ENCODE measurements at regions not wholly inside any gene's neighbourhood (a gene's known extent, or its start where the extent isn't known, plus 50 kb on each side); places are given as distances from the start of the nearest gene placed in this dataset.

GRCh38 chr6:132063204-132063603, 112.0 kb upstream of the CCN2 start:
- no peak for DNase-seq (ENCODE audit: low spot score)
- Mint-ChIP-seq H3K36me3 (peaks cover 2% of the 10 kb centered on the region), H3K9me3 (peaks cover 3% of the 10 kb centered on the region), H3K27me3 (ENCODE audit: insufficient read depth, low read depth) (no peaks in the 10 kb centered on the region), H3K27ac (no peak overlapping the region), H3K4me1 (peaks cover 18% of the 10 kb centered on the region), H3K4me3 (no peak overlapping the region)
- Histone ChIP-seq H3F3A (ENCODE audit: low read depth) (no peaks in the 10 kb centered on the region), H4K20me1 (ENCODE audit: low read depth) (no peaks in the 10 kb centered on the region), H3K9ac (no peak overlapping the region), H3K4me3 (no peak overlapping the region), H3K27me3 (no peaks in the 10 kb centered on the region), H2AFZ (replicated peaks) (no peak overlapping the region), H3K79me2 (ENCODE audit: low read depth) (no peaks in the 10 kb centered on the region), H3K9me3 (ENCODE audit: low read depth) (no peaks in the 10 kb centered on the region), H3K4me2 (no peak overlapping the region), H3K4me1 (no peaks in the 10 kb centered on the region), H3K36me3 (no peaks in the 10 kb centered on the region), H3K27ac (no peak overlapping the region)
- TF ChIP-seq EZH2 (IDR thresholded peaks at IDR 0.05), result no peak
- TF ChIP-seq EZH2phosphoT487 (IDR thresholded peaks at IDR 0.05), result no peak
- no peak for TF ChIP-seq CTCF (IDR thresholded peaks at IDR 0.05)

GRCh38 chr6:132062626-132063025, 111.5 kb upstream of the CCN2 start:
- Mint-ChIP-seq H3K4me3 (no peak overlapping the region), H3K4me1 (peaks cover 18% of the 10 kb centered on the region), H3K27ac (no peak overlapping the region), H3K27me3 (ENCODE audit: insufficient read depth, low read depth) (no peaks in the 10 kb centered on the region), H3K36me3 (peaks cover 2% of the 10 kb centered on the region), H3K9me3 (peaks cover 3% of the 10 kb centered on the region)
- no peaks in the 10 kb centered on the region for H3K27me3 ChIP-seq
- H4K20me1 ChIP-seq (ENCODE audit: low read depth), result no peaks in the 10 kb centered on the region
- H3K9ac ChIP-seq, result no peak overlapping the region
- no peak for DNase-seq (ENCODE audit: low spot score)
- H2AFZ ChIP-seq (replicated peaks), result no peak overlapping the region
- H3K4me2 ChIP-seq, result no peak overlapping the region
- no peaks in the 10 kb centered on the region for H3K9me3 ChIP-seq (ENCODE audit: low read depth)
- H3K27ac ChIP-seq, result no peak overlapping the region
- H3K79me2 ChIP-seq (ENCODE audit: low read depth), result no peaks in the 10 kb centered on the region
- no peaks in the 10 kb centered on the region for H3K4me1 ChIP-seq
- no peak overlapping the region for H3K4me3 ChIP-seq
- no peaks in the 10 kb centered on the region for H3K36me3 ChIP-seq
- no peak for TF ChIP-seq EZH2phosphoT487 (IDR thresholded peaks at IDR 0.05)
- TF ChIP-seq CTCF (IDR thresholded peaks at IDR 0.05), result no peak
- TF ChIP-seq EZH2 (IDR thresholded peaks at IDR 0.05), result no peak
- H3F3A ChIP-seq (ENCODE audit: low read depth), result no peaks in the 10 kb centered on the region

GRCh38 chr6:132061381-132061780, 110.2 kb upstream of the CCN2 start:
- Mint-ChIP-seq H3K27ac (no peak overlapping the region), H3K4me1 (peaks cover 18% of the 10 kb centered on the region), H3K9me3 (peaks cover 11% of the 10 kb centered on the region), H3K27me3 (ENCODE audit: insufficient read depth, low read depth) (no peaks in the 10 kb centered on the region), H3K36me3 (peaks cover 5% of the 10 kb centered on the region), H3K4me3 (no peak overlapping the region)
- no peaks in the 10 kb centered on the region for H3F3A ChIP-seq (ENCODE audit: low read depth)
- no peaks in the 10 kb centered on the region for H3K79me2 ChIP-seq (ENCODE audit: low read depth)
- H3K9me3 ChIP-seq (ENCODE audit: low read depth), result no peaks in the 10 kb centered on the region
- no peaks in the 10 kb centered on the region for H3K36me3 ChIP-seq
- H3K9ac ChIP-seq, result no peak overlapping the region
- DNase-seq (ENCODE audit: low spot score), result no peak
- no peak overlapping the region for H3K4me3 ChIP-seq
- H3K27ac ChIP-seq, result no peak overlapping the region
- no peak overlapping the region for H3K4me2 ChIP-seq
- no peaks in the 10 kb centered on the region for H4K20me1 ChIP-seq (ENCODE audit: low read depth)
- H3K4me1 ChIP-seq, result no peaks in the 10 kb centered on the region
- H2AFZ ChIP-seq (replicated peaks), result no peak overlapping the region
- no peak for TF ChIP-seq EZH2phosphoT487 (IDR thresholded peaks at IDR 0.05)
- TF ChIP-seq EZH2 (IDR thresholded peaks at IDR 0.05), result no peak
- TF ChIP-seq CTCF (IDR thresholded peaks at IDR 0.05), result no peak
- no peaks in the 10 kb centered on the region for H3K27me3 ChIP-seq

All from neural progenitor cell (in vitro differentiated cells).